Right atrium auricular region (tissue), 2 donors: ENCODE measurements at regions not wholly inside any gene's neighbourhood (a gene's known extent, or its start where the extent isn't known, plus 50 kb on each side); places are given as distances from the start of the nearest gene placed in this dataset.

Experiments
- DNase-seq: peaks from one replicate; pipeline ENCODE4 v3.0.0-alpha.2; 2019; ENCODE audit warnings: low spot score
- H3K27ac ChIP-seq, 2 donors: fragments of 200-600 bp; sonication (generic); 1 replicate in 1 of 2; 2 replicates in 1 of 2; pipeline ENCODE4 v1.5.1; 2016 to 2019
- H3K27me3 ChIP-seq, 2 donors: fragments of 200-600 bp; sonication (generic); one replicate each; pipeline versions ENCODE4 v1.5.1 to v1.6.0; 2017 to 2019
- H3K36me3 ChIP-seq: fragments of 200-600 bp; sonication (generic); one replicate; pipeline ENCODE4 v1.5.1; 2016
- H3K4me1 ChIP-seq, 2 donors: fragments of 200-600 bp; sonication (generic); one replicate each; pipeline versions ENCODE4 v1.5.1 to v1.6.0; 2017 to 2019
- H3K4me3 ChIP-seq, 2 donors: fragments of 200-600 bp; sonication (generic); 1 replicate in 1 of 2; 2 replicates in 1 of 2; pipeline ENCODE4 v1.5.1; 2017 to 2019; ENCODE audit warnings: mild to moderate bottlenecking in 1 of 2, moderate library complexity in 1 of 2
- H3K9me3 ChIP-seq, 2 donors: fragments of 200-600 bp; sonication (generic); one replicate each; pipeline ENCODE4 v1.5.1; 2019
- CTCF ChIP-seq, 2 donors: fragments of 200-600 bp; sonication (generic); IDR thresholded peaks; one replicate each; pipeline ENCODE4 v1.5.1; 2019; ENCODE audit warnings: antibody characterized with exemption in 2 of 2

- H3K27me3 ChIP-seq = no peaks in the 10 kb centered on the region
- H3K27ac ChIP-seq = no peak overlapping the region
- H3K9me3 ChIP-seq = no peaks in the 10 kb centered on the region
- H3K36me3 ChIP-seq = no peaks in the 10 kb centered on the region
- peak; percentile 44 for DNase-seq
- TF ChIP-seq CTCF (IDR thresholded peaks at IDR 0.05) = no peak
- no peaks in the 10 kb centered on the region for H3K4me1 ChIP-seq
- no peak overlapping the region for H3K4me3 ChIP-seq
Observed at GRCh38 chr16:50497592-50497991, 50.6 kb upstream of the NKD1 start.

- no peak overlapping the region for H3K27ac ChIP-seq
- no peak for DNase-seq
- H3K4me3 ChIP-seq = no peak overlapping the region
- H3K36me3 ChIP-seq = no peaks in the 10 kb centered on the region
- TF ChIP-seq CTCF (IDR thresholded peaks at IDR 0.05) = no peak
- no peaks in the 10 kb centered on the region for H3K9me3 ChIP-seq
- no peaks in the 10 kb centered on the region for H3K4me1 ChIP-seq
- H3K27me3 ChIP-seq = no peaks in the 10 kb centered on the region
Observed at GRCh38 chr16:50496990-50497389, 51.2 kb upstream of the NKD1 start.

- Histone ChIP-seq H3K4me3 (no peak overlapping the region), H3K9me3 (no peaks in the 10 kb centered on the region), H3K36me3 (no peaks in the 10 kb centered on the region), H3K4me1 (no peaks in the 10 kb centered on the region), H3K27ac (no peak overlapping the region), H3K27me3 (no peaks in the 10 kb centered on the region)
- DNase-seq = no peak
- no peak for TF ChIP-seq CTCF (IDR thresholded peaks at IDR 0.05)
Observed at GRCh38 chr16:50495673-50496072, 52.5 kb upstream of the NKD1 start.

GRCh38 chr16:50494501-50495491, 53.4 kb upstream of the NKD1 start:
- no peak overlapping the region for H3K27ac ChIP-seq
- H3K4me3 ChIP-seq = no peak overlapping the region
- no peak for DNase-seq
- H3K36me3 ChIP-seq = no peaks in the 10 kb centered on the region
- no peaks in the 10 kb centered on the region for H3K27me3 ChIP-seq
- no peak for TF ChIP-seq CTCF (IDR thresholded peaks at IDR 0.05)
- H3K4me1 ChIP-seq = no peaks in the 10 kb centered on the region
- H3K9me3 ChIP-seq = no peaks in the 10 kb centered on the region

GRCh38 chr16:50491516-50491915, 56.7 kb upstream of the NKD1 start:
- Histone ChIP-seq H3K4me3 (no peak overlapping the region), H3K27me3 (no peaks in the 10 kb centered on the region), H3K27ac (no peak overlapping the region), H3K9me3 (no peaks in the 10 kb centered on the region), H3K36me3 (no peaks in the 10 kb centered on the region), H3K4me1 (no peaks in the 10 kb centered on the region)
- TF ChIP-seq CTCF (IDR thresholded peaks at IDR 0.05) = no peak
- peak; percentile 26 for DNase-seq
